HepG2 (cell line): ENCODE measurements at regions not wholly inside any gene's neighbourhood (a gene's known extent, or its start where the extent isn't known, plus 50 kb on each side); places are given as distances from the start of the nearest gene placed in this dataset.

Experiments
- ARNT2 ChIP-seq: sonication (generic); formaldehyde crosslinking; IDR thresholded peaks from 2 replicates; pipeline ENCODE4 v1.8.0; 2022; ENCODE audit warnings: mild to moderate bottlenecking, low read depth, missing genetic modification reagents, moderate library complexity
- BCLAF1 ChIP-seq: fragments of 450-650 bp; IDR thresholded peaks from 2 replicates; pipeline ENCODE4 v1.6.1; 2017; ENCODE audit warnings: mild to moderate bottlenecking
- FOSL1 ChIP-seq: sonication (generic); formaldehyde crosslinking; IDR thresholded peaks from 2 replicates; pipeline ENCODE4 v1.9.0; 2021; ENCODE audit warnings: missing genetic modification reagents, borderline replicate concordance
- GATAD2A ChIP-seq: IDR thresholded peaks from 2 replicates; pipeline ENCODE4 v1.6.1; 2016
- GPN1 ChIP-seq: sonication (generic); formaldehyde crosslinking; IDR thresholded peaks from 2 replicates; pipeline ENCODE4 v1.5.1; 2020; ENCODE audit warnings: missing genetic modification reagents, borderline replicate concordance
- HMG20B ChIP-seq: conservative IDR thresholded peaks from 2 replicates; pipeline ENCODE4 v1.6.1; 2016; ENCODE audit warnings: missing genetic modification reagents, missing compliant biosample characterization
- IKZF4 ChIP-seq: sonication (generic); formaldehyde crosslinking; IDR thresholded peaks from 2 replicates; pipeline ENCODE4 v1.5.1; 2020; ENCODE audit warnings: borderline replicate concordance, mild to moderate bottlenecking, low read depth, missing genetic modification reagents; ENCODE audit errors: not compliant biosample characterization
- KLF6 ChIP-seq: IDR thresholded peaks from 2 replicates; pipeline ENCODE4 v1.8.0; 2016; ENCODE audit warnings: missing biosample characterization, missing genetic modification reagents
- MXD1 ChIP-seq: sonication (generic); formaldehyde crosslinking; IDR thresholded peaks from 2 replicates; pipeline ENCODE4 v1.4.0; 2020; ENCODE audit warnings: mild to moderate bottlenecking, missing genetic modification reagents
- MYPOP ChIP-seq: sonication (generic); formaldehyde crosslinking; IDR thresholded peaks from 2 replicates; pipeline ENCODE4 v1.8.1; 2023; ENCODE audit warnings: mild to moderate bottlenecking, moderate library complexity, missing genetic modification reagents
- NCOA2 ChIP-seq: sonication (generic); formaldehyde crosslinking; IDR thresholded peaks from 2 replicates; pipeline ENCODE4 v1.8.0; 2022; ENCODE audit warnings: inconsistent platforms
- POLR2AphosphoS5 ChIP-seq: IDR thresholded peaks from 2 replicates; pipeline ENCODE4 v1.6.1; 2012; ENCODE audit warnings: low read depth, low read length
- PRPF4 ChIP-seq: fragments of 200-400 bp; formaldehyde crosslinking; IDR thresholded peaks from 2 replicates; pipeline ENCODE4 v1.6.1; 2016; ENCODE audit warnings: low read length, low read depth; ENCODE audit not compliant: poor library complexity, severe bottlenecking
- RAD51 ChIP-seq: fragments of 450-650 bp; IDR thresholded peaks from 2 replicates; pipeline ENCODE4 v1.6.1; 2016; ENCODE audit warnings: borderline replicate concordance
- SMC3 ChIP-seq: IDR thresholded peaks from 2 replicates; pipeline ENCODE4 v1.6.1; 2011; ENCODE audit warnings: low read length, improper control_type of control experiment
- SPEN ChIP-seq: sonication (generic); formaldehyde crosslinking; IDR thresholded peaks from 2 replicates; pipeline ENCODE4 v1.5.1; 2020; ENCODE audit warnings: low read depth, mild to moderate bottlenecking, missing genetic modification reagents
- ZBTB34 ChIP-seq: sonication (generic); formaldehyde crosslinking; IDR thresholded peaks from 2 replicates; pipeline ENCODE4 v1.8.0; 2022; ENCODE audit warnings: mild to moderate bottlenecking, missing genetic modification reagents
- ZBTB7A ChIP-seq: sonication (generic); formaldehyde crosslinking; IDR thresholded peaks from 2 replicates; pipeline ENCODE4 v1.8.0; 2022; ENCODE audit warnings: mild to moderate bottlenecking, missing genetic modification reagents
- ZFP41 ChIP-seq: sonication (generic); formaldehyde crosslinking; IDR thresholded peaks from 2 replicates; pipeline ENCODE4 v1.4.0; 2020; ENCODE audit warnings: mild to moderate bottlenecking, missing genetic modification reagents, borderline replicate concordance
- ZFP62 ChIP-seq: sonication (generic); formaldehyde crosslinking; IDR thresholded peaks from 2 replicates; pipeline ENCODE4 v1.4.0; 2020; ENCODE audit warnings: missing genetic modification reagents
- ZNF567 ChIP-seq: sonication (generic); formaldehyde crosslinking; IDR thresholded peaks from 2 replicates; pipeline ENCODE4 v1.8.1; 2023; ENCODE audit warnings: mild to moderate bottlenecking, missing genetic modification reagents, borderline replicate concordance
- ZNF770 ChIP-seq: sonication (generic); formaldehyde crosslinking; IDR thresholded peaks from 2 replicates; pipeline ENCODE4 v1.5.0; 2020; ENCODE audit warnings: mild to moderate bottlenecking, missing genetic modification reagents

- TF ChIP-seq ZBTB7A: no peak
- no peak for TF ChIP-seq ZNF567 (CRISPR knock-in tag)
- no peak for TF ChIP-seq PRPF4
- peak; percentile 96 for TF ChIP-seq ZBTB34
- no peak for TF ChIP-seq GPN1 (CRISPR knock-in tag)
- no peak for TF ChIP-seq RAD51
- TF ChIP-seq KLF6 (CRISPR knock-in tag): 0 out of 2 replicates have a peak, but pooled peaks have one; percentile 61
- no peak for TF ChIP-seq ZNF770 (CRISPR knock-in tag)
- no peak; the same call in 1 of the 2 replicates for TF ChIP-seq SPEN (CRISPR knock-in tag)
- TF ChIP-seq IKZF4 (CRISPR knock-in tag): no peak
- TF ChIP-seq NCOA2: peak; percentile 89
- no peak for TF ChIP-seq ARNT2 (CRISPR knock-in tag)
- peak; percentile 91 for TF ChIP-seq GATAD2A (CRISPR knock-in tag)
- TF ChIP-seq MXD1 (CRISPR knock-in tag): 0 out of 2 replicates have a peak, but pooled peaks have one; percentile 66
- TF ChIP-seq HMG20B: peak; percentile 22; the same call in 1 of the 2 replicates
- no peak; the same call in 1 of the 2 replicates for TF ChIP-seq MYPOP (CRISPR knock-in tag)
- TF ChIP-seq BCLAF1: no peak
- no peak for TF ChIP-seq ZFP41 (CRISPR knock-in tag)
- peak; percentile 57 for TF ChIP-seq POLR2AphosphoS5
- TF ChIP-seq SMC3: peak; percentile 55; the same call in 1 of the 2 replicates
- TF ChIP-seq ZFP62: no peak
- no peak for TF ChIP-seq FOSL1 (CRISPR knock-in tag)
Observed at GRCh38 chr6:1230689-1231605, 81.0 kb upstream of the FOXQ1 start (continued).
